Panc1 (cell line): ENCODE measurements at regions not wholly inside any gene's neighbourhood (a gene's known extent, or its start where the extent isn't known, plus 50 kb on each side); places are given as distances from the start of the nearest gene placed in this dataset.

ENCODE experiments used
- ATAC-seq: fragments of 200-7000 bp; cut with Tn5 transposase; 2 replicates; pipeline ENCODE4 v1.9.1; 2020; ENCODE audit warnings: mild to moderate bottlenecking, moderate library complexity
- BruUV-seq: library from RNA; stranded (reverse); fragments of 400-500 nt; replicated peaks from 2 replicates; lab custom pipeline; 2021; lab: Mats Ljungman, UMichigan
- CTCF ChIA-PET: fragments of 300-600 bp; sonication (Branson Sonifier 250); formaldehyde crosslinking; loops from one replicate; lab custom pipeline; 2022; ENCODE audit warnings: antibody characterized with exemption; lab: Charles Lee
- POLR2A ChIA-PET: fragments of 300-600 bp; sonication (Branson Sonifier 250); formaldehyde crosslinking; loops from one replicate; lab custom pipeline; 2022; ENCODE audit warnings: antibody characterized with exemption; lab: Charles Lee
- DNase-seq: peaks from one replicate; pipeline ENCODE4 v3.0.0-alpha.2; 2010; ENCODE audit warnings: low read depth, low spot score
- H3K27ac ChIP-seq: 2 replicates; pipeline ENCODE4 v1.5.1; 2011; ENCODE audit warnings: mild to moderate bottlenecking, low read length, inconsistent platforms
- H3K27me3 ChIP-seq: fragments of 200-500 bp; sonication (Bioruptor generic); 2 replicates; pipeline ENCODE4 v1.6.0; 2014; ENCODE audit warnings: low read length, inconsistent platforms; ENCODE audit not compliant: control insufficient read depth, insufficient read depth
- H3K36me3 ChIP-seq: fragments of 200-500 bp; sonication (Bioruptor generic); 2 replicates; pipeline ENCODE4 v1.5.1; 2014; ENCODE audit warnings: inconsistent platforms, mild to moderate bottlenecking, low read length, moderate library complexity; ENCODE audit not compliant: control insufficient read depth, insufficient read depth
- H3K4me1 ChIP-seq: 2 replicates; pipeline ENCODE4 v1.5.1; 2011; ENCODE audit warnings: inconsistent platforms, mild to moderate bottlenecking, low read length, moderate library complexity; ENCODE audit not compliant: control insufficient read depth, insufficient read depth
- H3K4me3 ChIP-seq, 2 experiments: 2 replicates each; pipeline ENCODE4 v1.5.1; 2011 to 2012; ENCODE audit warnings: low read depth in 2 of 2, low read length in 2 of 2, mild to moderate bottlenecking in 2 of 2, inconsistent platforms in 1 of 2, moderate library complexity in 1 of 2
- H3K9me3 ChIP-seq: fragments of 200-500 bp; sonication (Bioruptor generic); 2 replicates; pipeline ENCODE4 v1.5.1; 2014; ENCODE audit warnings: low read depth, mild to moderate bottlenecking, inconsistent platforms, low read length, moderate library complexity; ENCODE audit not compliant: control insufficient read depth, insufficient read depth
- CTCF ChIP-seq: fragments of 450-650 bp; IDR thresholded peaks from 2 replicates; pipeline ENCODE4 v1.5.1; 2017; ENCODE audit warnings: mild to moderate bottlenecking
- POLR2AphosphoS5 ChIP-seq: IDR thresholded peaks from 2 replicates; pipeline ENCODE4 v1.6.1; 2012; ENCODE audit warnings: mild to moderate bottlenecking, low read depth, low read length, moderate library complexity
- REST ChIP-seq, 2 experiments: IDR thresholded peaks; 2 replicates each; pipeline ENCODE4 v1.6.1; 2011 to 2012; ENCODE audit warnings: low read depth in 2 of 2, control low read depth in 1 of 2, low read length in 1 of 2, mild to moderate bottlenecking in 1 of 2, moderate library complexity in 1 of 2; ENCODE audit not compliant: insufficient read depth in 1 of 2
- SIN3A ChIP-seq: IDR thresholded peaks from 2 replicates; pipeline ENCODE4 v1.6.1; 2012; ENCODE audit warnings: low read depth, mild to moderate bottlenecking, low read length, moderate library complexity, borderline replicate concordance; ENCODE audit not compliant: insufficient read depth
- TCF7L2 ChIP-seq: IDR thresholded peaks from 2 replicates; pipeline ENCODE4 v1.6.1; 2011; ENCODE audit warnings: mild to moderate bottlenecking, low read depth, low read length, inconsistent platforms
- in situ Hi-C: cut with HindIII; loops from 2 replicates; pipeline ENCODE4 v1.10.0; 2016; ENCODE audit warnings: low sequenced_read_pairs, low pct_unique_long_range_greater_than_20kb
- intact Hi-C: fragments of 100-400 bp; cut with micrococcal nuclease; formaldehyde crosslinking; loops from one replicate; pipeline ENCODE4 v1.10.0; 2022; ENCODE audit not compliant: unreplicated experiment

- intact Hi-C loops (no loop called here), in situ Hi-C loops (no loop called here)
- CTCF ChIA-PET, result no interaction called here
Measured at GRCh38 chr4:152158225-152158624, 377.7 kb downstream of the FBXW7 start.

GRCh38 chr4:152157629-152158028 is 378.3 kb downstream of the FBXW7 start:
- ChIA-PET CTCF (no interaction called here), POLR2A (no interaction called here)
- Histone ChIP-seq H3K4me1 (no peaks in the 10 kb centered on the region), H3K27ac (no peak overlapping the region), H3K9me3 (no peaks in the 10 kb centered on the region), H3K4me3 (no peak overlapping the region), H3K27me3 (no peaks in the 10 kb centered on the region; the same call in 1 of the 2 replicates), H3K36me3 (no peaks in the 10 kb centered on the region)
- no TSS peak for BruUV-seq
- ATAC-seq (no peak), DNase-seq (no peak)
- TF ChIP-seq CTCF (no peak), POLR2AphosphoS5 (no peak), REST (IDR thresholded peaks at IDR 0.05; ENCODE audit: insufficient read depth in 1 of 2, low read depth in 2 of 2, low read length in 1 of 2) (no peak), TCF7L2 (no peak), SIN3A (no peak)
- intact Hi-C loops, result no loop called here
- in situ Hi-C loops, result no loop called here

More at GRCh38 chr4:152158225-152158624, 377.7 kb downstream of the FBXW7 start:
- ATAC-seq (no peak), DNase-seq (no peak)
- Histone ChIP-seq H3K36me3 (no peaks in the 10 kb centered on the region), H3K4me3 (no peak overlapping the region), H3K4me1 (no peaks in the 10 kb centered on the region), H3K27ac (no peak overlapping the region), H3K9me3 (no peaks in the 10 kb centered on the region), H3K27me3 (no peaks in the 10 kb centered on the region; the same call in 1 of the 2 replicates)
- TF ChIP-seq REST (IDR thresholded peaks at IDR 0.05; ENCODE audit: insufficient read depth in 1 of 2, low read depth in 2 of 2, low read length in 1 of 2) (no peak), SIN3A (no peak), TCF7L2 (no peak), POLR2AphosphoS5 (no peak), CTCF (no peak)
- no TSS peak for BruUV-seq
- POLR2A ChIA-PET, result no interaction called here
